Activated naive CD8-positive, alpha-beta T cell treated with anti-CD3 and anti-CD28 coated beads for 36 hours (primary cell): ENCODE measurements at regions not wholly inside any gene's neighbourhood (a gene's known extent, or its start where the extent isn't known, plus 50 kb on each side); places are given as distances from the start of the nearest gene placed in this dataset.

ENCODE experiments used
- DNase-seq: peaks from one replicate; pipeline ENCODE4 v3.0.0; 2021
- H3K27ac Mint-ChIP-seq: one replicate; pipeline ENCODE4 v1.8.0; 2022; ENCODE audit warnings: mild to moderate bottlenecking, moderate library complexity, mixed read lengths
- H3K27me3 Mint-ChIP-seq: one replicate; pipeline ENCODE4 v1.8.0; 2022; ENCODE audit warnings: mild to moderate bottlenecking, mixed read lengths
- H3K36me3 Mint-ChIP-seq: one replicate; pipeline ENCODE4 v1.8.0; 2021; ENCODE audit warnings: mild to moderate bottlenecking, mixed read lengths
- H3K4me1 Mint-ChIP-seq: one replicate; pipeline ENCODE4 v1.8.0; 2021; ENCODE audit warnings: mixed read lengths
- H3K4me3 Mint-ChIP-seq: one replicate; pipeline ENCODE4 v1.8.0; 2022; ENCODE audit warnings: mild to moderate bottlenecking, moderate library complexity, mixed read lengths
- H3K9me3 Mint-ChIP-seq: one replicate; pipeline ENCODE4 v1.8.0; 2022; ENCODE audit warnings: mixed read lengths

GRCh38 chr16:85162478-85163277, 50.4 kb upstream of the CIBAR2 start:
- no peak for DNase-seq
- Mint-ChIP-seq H3K27ac (no peak overlapping the region), H3K4me3 (no peak overlapping the region)

GRCh38 chr16:85163278-85164112, 51.2 kb upstream of the CIBAR2 start:
- DNase-seq: no peak
- Mint-ChIP-seq H3K9me3 (no peaks in the 10 kb centered on the region), H3K4me3 (no peak overlapping the region), H3K36me3 (no peaks in the 10 kb centered on the region), H3K27me3 (peaks cover 12% of the 10 kb centered on the region), H3K4me1 (peaks cover 2% of the 10 kb centered on the region), H3K27ac (no peak overlapping the region)

More at GRCh38 chr16:85162478-85163277, 50.4 kb upstream of the CIBAR2 start:
- no peaks in the 10 kb centered on the region for H3K9me3 Mint-ChIP-seq
- H3K27me3 Mint-ChIP-seq: peaks cover 6% of the 10 kb centered on the region
- H3K36me3 Mint-ChIP-seq: no peaks in the 10 kb centered on the region
- peaks cover 7% of the 10 kb centered on the region for H3K4me1 Mint-ChIP-seq

DNA sequence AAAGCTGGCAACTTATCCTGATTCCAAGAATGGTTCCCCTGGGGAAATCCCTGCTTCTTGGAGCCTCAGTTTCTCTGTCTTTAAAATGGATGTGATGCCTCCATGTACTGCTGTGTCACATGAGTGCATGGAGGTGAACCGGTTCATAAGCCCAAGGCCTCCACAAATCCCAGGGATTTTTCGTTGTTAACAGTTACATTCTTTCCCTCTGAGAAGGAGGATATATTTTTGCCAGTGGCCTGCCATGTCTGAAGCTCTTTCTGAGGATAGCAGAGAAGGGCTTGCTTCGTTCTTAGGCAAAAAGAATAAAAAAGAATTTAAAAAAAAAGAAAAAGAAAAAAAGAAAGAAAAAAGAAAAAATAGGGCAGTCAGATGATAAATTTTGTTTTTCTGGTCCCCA, 52.2 kb upstream of the CIBAR2 start:
- H3K36me3 Mint-ChIP-seq: no peaks in the 10 kb centered on the region
- H3K27me3 Mint-ChIP-seq: peaks cover 16% of the 10 kb centered on the region

GRCh38 chr16:85164838-85165516, 52.7 kb upstream of the CIBAR2 start:
- Mint-ChIP-seq H3K27me3 (peaks cover 16% of the 10 kb centered on the region), H3K4me3 (no peak overlapping the region), H3K27ac (no peak overlapping the region), H3K9me3 (no peaks in the 10 kb centered on the region), H3K36me3 (no peaks in the 10 kb centered on the region), H3K4me1 (peaks cover 4% of the 10 kb centered on the region)
- DNase-seq: no peak

More for the DNA sequence above, 52.2 kb upstream of the CIBAR2 start:
- no peak for DNase-seq
- Mint-ChIP-seq H3K4me3 (no peak overlapping the region), H3K4me1 (peaks cover 4% of the 10 kb centered on the region), H3K9me3 (no peaks in the 10 kb centered on the region), H3K27ac (no peak overlapping the region)

DNA sequence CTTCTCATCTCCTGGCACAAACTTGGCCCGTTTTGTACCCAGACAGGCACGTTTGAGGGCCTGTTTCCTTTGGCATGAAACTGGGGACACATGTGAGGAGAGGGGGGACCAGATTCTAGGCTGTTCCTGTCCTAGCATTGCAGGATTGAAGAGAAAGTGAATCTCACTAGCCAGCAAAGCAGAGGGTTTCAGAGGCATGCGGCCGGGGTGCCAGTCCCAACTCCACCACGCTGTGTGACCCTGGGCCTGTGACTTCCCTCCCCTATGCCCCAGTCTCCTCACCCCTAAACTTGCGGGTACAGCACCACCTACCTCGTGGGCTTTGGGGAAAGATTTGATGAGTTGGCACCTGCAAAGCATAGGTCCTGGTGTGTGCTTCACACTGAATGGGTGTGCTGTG, 53.5 kb upstream of the CIBAR2 start:
- Mint-ChIP-seq H3K9me3 (no peaks in the 10 kb centered on the region), H3K27me3 (peaks cover 23% of the 10 kb centered on the region), H3K4me3 (no peak overlapping the region), H3K27ac (no peak overlapping the region), H3K36me3 (no peaks in the 10 kb centered on the region), H3K4me1 (peaks cover 4% of the 10 kb centered on the region)
- DNase-seq: no peak

DNA sequence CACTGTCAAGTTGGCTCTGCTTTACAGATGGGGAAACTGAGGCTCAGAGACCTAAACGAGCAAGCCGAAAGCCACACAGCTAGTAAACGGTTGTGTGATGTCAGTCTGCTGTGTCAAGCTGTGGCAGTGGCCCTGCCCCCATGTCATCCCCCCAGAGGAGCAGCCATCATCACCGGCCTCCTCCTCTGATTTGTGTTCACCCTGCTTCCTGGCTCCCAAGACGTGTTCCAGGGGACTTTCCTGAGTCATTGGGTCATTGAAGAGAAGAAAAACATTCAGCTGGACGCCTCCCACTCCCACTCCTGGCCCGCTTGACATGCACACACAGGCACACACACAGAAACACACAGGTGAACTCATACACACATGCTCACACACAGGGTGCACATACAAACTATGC, 54.0 kb upstream of the CIBAR2 start:
- Mint-ChIP-seq H3K4me1 (peaks cover 4% of the 10 kb centered on the region), H3K4me3 (no peak overlapping the region), H3K36me3 (no peaks in the 10 kb centered on the region), H3K27ac (no peak overlapping the region), H3K27me3 (peaks cover 28% of the 10 kb centered on the region), H3K9me3 (no peaks in the 10 kb centered on the region)
- DNase-seq: no peak

GRCh38 chr16:85166699-85167588, 54.7 kb upstream of the CIBAR2 start:
- Mint-ChIP-seq H3K36me3 (no peaks in the 10 kb centered on the region), H3K4me3 (no peak overlapping the region), H3K27me3 (peaks cover 34% of the 10 kb centered on the region), H3K27ac (no peak overlapping the region), H3K9me3 (no peaks in the 10 kb centered on the region), H3K4me1 (peaks cover 4% of the 10 kb centered on the region)
- no peak for DNase-seq

DNA sequence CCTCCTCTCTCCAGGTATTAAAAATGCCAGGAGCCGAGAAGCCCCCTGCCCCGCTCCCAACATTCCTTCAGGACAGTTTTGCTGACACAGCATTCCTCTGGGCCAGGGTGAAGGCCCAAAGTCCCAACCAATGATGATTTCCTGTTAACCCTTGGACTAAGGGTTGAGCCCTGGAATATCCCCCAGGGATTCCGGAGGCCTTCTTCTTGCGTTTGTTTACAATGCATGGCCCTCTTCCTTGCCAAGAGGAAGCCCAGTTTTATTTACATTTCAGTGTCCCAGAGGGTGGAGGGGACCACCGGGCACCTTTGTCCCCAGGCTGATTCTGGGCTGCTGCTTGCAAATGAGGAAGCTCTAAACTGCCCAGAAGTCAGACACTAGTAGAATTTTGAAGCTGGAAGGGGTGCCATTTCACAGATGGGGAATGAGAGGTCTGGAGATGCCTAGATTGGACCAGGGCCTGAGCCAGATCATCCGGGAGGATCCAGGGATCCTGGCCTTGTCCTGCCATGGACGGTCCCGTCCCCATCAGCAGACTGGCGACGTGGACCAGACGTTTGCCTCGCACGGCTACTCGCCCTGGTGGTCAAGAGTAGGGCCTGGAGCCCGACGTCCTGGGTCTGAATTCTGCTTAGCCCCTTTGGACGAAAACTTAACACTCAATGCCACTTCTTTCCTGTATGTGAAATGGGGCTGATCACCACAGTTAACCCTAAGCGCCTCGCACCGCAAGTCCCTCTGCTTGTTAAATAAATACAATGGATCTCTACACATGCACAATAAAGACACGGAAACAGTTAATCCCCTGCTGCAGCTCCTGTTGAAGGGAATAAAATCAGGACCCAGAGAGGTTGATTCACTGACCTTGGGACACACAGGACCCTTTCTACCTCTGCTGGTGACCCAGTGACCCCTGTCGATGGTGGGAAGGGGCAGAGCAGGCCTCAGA, 55.6 kb upstream of the CIBAR2 start:
- Mint-ChIP-seq H3K36me3 (no peaks in the 10 kb centered on the region), H3K4me3 (no peak overlapping the region), H3K9me3 (no peaks in the 10 kb centered on the region), H3K27me3 (peaks cover 44% of the 10 kb centered on the region), H3K4me1 (peaks cover 4% of the 10 kb centered on the region), H3K27ac (no peak overlapping the region)
- no peak for DNase-seq

- DNase-seq: no peak
- no peak overlapping the region for H3K27ac Mint-ChIP-seq
- H3K27me3 Mint-ChIP-seq: peaks cover 53% of the 10 kb centered on the region
- H3K36me3 Mint-ChIP-seq: no peaks in the 10 kb centered on the region
- H3K9me3 Mint-ChIP-seq: no peaks in the 10 kb centered on the region
- H3K4me3 Mint-ChIP-seq: peak overlapping the region; percentile 67
- H3K4me1 Mint-ChIP-seq: peaks cover 4% of the 10 kb centered on the region
Measured at GRCh38 chr16:85168732-85169256, 56.5 kb upstream of the CIBAR2 start.

DNA sequence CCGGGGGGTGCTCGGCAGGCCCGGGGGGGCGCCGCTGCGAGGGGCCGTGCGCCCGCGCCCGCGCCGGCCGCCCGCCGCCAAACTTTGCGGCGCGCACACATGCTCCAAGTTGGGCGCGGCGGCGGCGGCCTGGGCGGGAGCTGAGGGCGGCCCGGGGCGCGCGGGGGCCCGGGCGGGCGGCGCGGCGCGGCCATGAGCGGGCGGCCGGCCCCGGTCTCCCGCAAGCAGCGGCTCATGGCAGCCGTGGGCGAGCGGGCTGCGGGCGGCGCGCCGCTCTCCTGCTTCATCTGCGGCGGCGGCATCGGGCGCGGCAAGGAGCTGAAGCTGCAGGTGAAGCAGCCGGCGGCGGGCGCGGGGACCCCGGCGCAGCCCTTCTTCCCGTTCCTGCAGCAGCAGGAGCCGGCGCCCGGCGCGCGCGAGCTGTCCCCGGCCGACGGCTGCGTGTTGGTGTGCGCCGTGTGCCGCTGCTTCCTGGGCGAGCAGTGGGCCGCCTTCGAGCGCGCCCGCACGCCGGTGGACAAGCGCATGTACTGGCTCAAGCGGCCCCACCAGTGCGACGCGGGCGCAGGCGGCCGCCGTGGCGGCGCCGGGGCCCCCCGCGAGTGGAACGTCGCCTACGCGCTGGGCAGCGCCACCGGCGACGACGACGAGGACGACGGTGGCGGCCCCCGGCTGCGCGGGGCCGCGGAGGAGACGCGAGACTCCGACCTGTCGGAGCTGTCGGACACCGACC, 57.2 kb upstream of the CIBAR2 start:
- H3K27me3 Mint-ChIP-seq: peaks cover 60% of the 10 kb centered on the region
- H3K4me3 Mint-ChIP-seq: no peak overlapping the region

DNA sequence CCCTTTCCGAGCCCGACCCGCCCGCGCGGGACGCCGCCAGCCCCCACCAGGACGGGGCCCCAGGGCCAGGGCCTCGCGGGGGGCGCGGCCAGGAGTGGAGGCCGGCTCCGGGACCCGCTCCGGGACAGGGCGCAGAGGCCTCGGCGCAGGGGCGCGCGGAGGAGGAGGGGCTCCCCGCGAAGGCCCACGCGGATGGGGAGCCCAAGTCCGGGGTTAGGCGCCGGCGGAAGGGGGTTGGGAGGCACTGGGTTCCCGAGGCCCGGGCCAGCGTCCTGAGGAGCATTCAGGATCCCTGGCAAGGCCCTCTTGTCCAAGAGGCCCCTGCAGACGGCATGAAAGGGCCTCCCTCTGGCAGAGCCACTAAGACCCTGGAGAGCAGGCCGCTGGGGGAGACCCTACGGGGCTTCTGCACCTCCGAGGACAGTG, 57.8 kb upstream of the CIBAR2 start:
- H3K4me3 Mint-ChIP-seq: no peak overlapping the region
- DNase-seq: no peak
- no peak overlapping the region for H3K27ac Mint-ChIP-seq
- H3K27me3 Mint-ChIP-seq: peaks cover 64% of the 10 kb centered on the region
- H3K36me3 Mint-ChIP-seq: no peaks in the 10 kb centered on the region
- peaks cover 4% of the 10 kb centered on the region for H3K4me1 Mint-ChIP-seq
- no peaks in the 10 kb centered on the region for H3K9me3 Mint-ChIP-seq

More for the DNA sequence above, 57.2 kb upstream of the CIBAR2 start:
- no peaks in the 10 kb centered on the region for H3K36me3 Mint-ChIP-seq
- peaks cover 4% of the 10 kb centered on the region for H3K4me1 Mint-ChIP-seq
- no peak overlapping the region for H3K27ac Mint-ChIP-seq
- no peaks in the 10 kb centered on the region for H3K9me3 Mint-ChIP-seq
- peak; percentile 30 for DNase-seq

GRCh38 chr16:85170590-85171003, 58.3 kb upstream of the CIBAR2 start:
- no peak overlapping the region for H3K27ac Mint-ChIP-seq
- H3K27me3 Mint-ChIP-seq: peaks cover 68% of the 10 kb centered on the region
- H3K9me3 Mint-ChIP-seq: no peaks in the 10 kb centered on the region
- DNase-seq: no peak
- peaks cover 4% of the 10 kb centered on the region for H3K4me1 Mint-ChIP-seq
- H3K4me3 Mint-ChIP-seq: no peak overlapping the region
- H3K36me3 Mint-ChIP-seq: no peaks in the 10 kb centered on the region
